SK-N-SH (cell line): ENCODE measurements at regions not wholly inside any gene's neighbourhood (a gene's known extent, or its start where the extent isn't known, plus 50 kb on each side); places are given as distances from the start of the nearest gene placed in this dataset.

ENCODE experiments used
- CTCF ChIA-PET: fragments of 300-600, 350-600 bp; formaldehyde crosslinking; extraction: SDS; loops from one replicate; lab custom pipeline; 2021; lab: Yijun Ruan, JAX
- POLR2A ChIA-PET: fragments of 350-600 bp; sonication (Branson Sonifier 250); formaldehyde crosslinking; extraction: SDS; loops from one replicate; lab custom pipeline; 2020; ENCODE audit warnings: antibody characterized with exemption, inconsistent platforms; lab: Yijun Ruan, JAX
- DNase-seq: peaks from one replicate; pipeline ENCODE4 v3.0.0; 2012
- H2AFZ ChIP-seq: fragments of 200-600 bp; sonication (generic); 2 replicates; pipeline ENCODE4 v1.8.1; 2016; ENCODE audit warnings: antibody characterized with exemption, mild to moderate bottlenecking, low read depth
- H3F3A ChIP-seq: fragments of 200-600 bp; sonication (generic); replicated peaks from 2 replicates; pipeline ENCODE3; 2016; ENCODE audit warnings: antibody characterized with exemption, mild to moderate bottlenecking; ENCODE audit not compliant: insufficient read depth
- H3K27ac ChIP-seq, 2 experiments: fragments of 200-500 bp in 1 of 2; fragments of 200-600 bp in 1 of 2; sonication (Bioruptor generic) in 1 of 2; sonication (generic), shearing (Covaris generic) in 1 of 2; 2 replicates each; pipeline versions ENCODE4 v1.5.1 to v1.6.1; 2014 to 2016; ENCODE audit warnings: low read depth in 2 of 2, inconsistent platforms in 1 of 2, low read length in 1 of 2, mild to moderate bottlenecking in 1 of 2, mixed read lengths in 1 of 2
- H3K27me3 ChIP-seq: fragments of 200-600 bp; sonication (generic), shearing (Covaris generic); 2 replicates; pipeline ENCODE4 v1.6.1; 2016; ENCODE audit warnings: mixed run types; ENCODE audit not compliant: insufficient read depth
- H3K36me3 ChIP-seq, 2 experiments: fragments of 200-500 bp in 1 of 2; fragments of 200-600 bp in 1 of 2; sonication (Bioruptor generic) in 1 of 2; sonication (generic) in 1 of 2; replicated peaks in 1 of 2; 2 replicates each; pipeline versions ENCODE3 to v1.5.1; 2014 to 2016; ENCODE audit warnings: low read length in 1 of 2, mild to moderate bottlenecking in 1 of 2; ENCODE audit not compliant: insufficient read depth in 2 of 2, control insufficient read depth in 1 of 2
- H3K4me1 ChIP-seq, 2 experiments: fragments of 200-500 bp in 1 of 2; fragments of 200-600 bp in 1 of 2; sonication (Bioruptor generic) in 1 of 2; sonication (generic), shearing (Covaris generic) in 1 of 2; 2 replicates each; pipeline versions ENCODE4 v1.5.1 to v1.6.1; 2014 to 2016; ENCODE audit warnings: low read depth in 1 of 2, low read length in 1 of 2, mixed run types in 1 of 2; ENCODE audit not compliant: insufficient read depth in 2 of 2, control insufficient read depth in 1 of 2
- H3K4me2 ChIP-seq: fragments of 200-600 bp; sonication (generic), shearing (Covaris generic); 2 replicates; pipeline ENCODE4 v1.6.1; 2017; ENCODE audit warnings: mixed run types
- H3K4me3 ChIP-seq, 2 experiments: fragments of 200-500 bp in 1 of 2; fragments of 200-600 bp in 1 of 2; sonication (Bioruptor generic) in 1 of 2; sonication (generic), shearing (Covaris generic) in 1 of 2; 2 replicates each; pipeline versions ENCODE4 v1.5.1 to v1.8.1; 2014 to 2016; ENCODE audit warnings: low read depth in 2 of 2, inconsistent platforms in 1 of 2, low read length in 1 of 2, mild to moderate bottlenecking in 1 of 2, mixed read lengths in 1 of 2, moderate library complexity in 1 of 2
- H3K79me2 ChIP-seq: fragments of 200-600 bp; sonication (generic); 2 replicates; pipeline ENCODE4 v1.8.1; 2017; ENCODE audit warnings: mild to moderate bottlenecking; ENCODE audit not compliant: insufficient read depth
- H3K9ac ChIP-seq: fragments of 200-600 bp; sonication (generic); 2 replicates; pipeline ENCODE4 v1.6.1; 2017; ENCODE audit warnings: mixed run types
- H3K9me2 ChIP-seq: fragments of 200-600 bp; sonication (generic); 2 replicates; pipeline ENCODE4 v1.6.1; 2017; ENCODE audit warnings: mixed run types
- H3K9me3 ChIP-seq: fragments of 200-600 bp; sonication (generic); 2 replicates; pipeline ENCODE4 v1.6.1; 2017; ENCODE audit warnings: mixed run types, mild to moderate bottlenecking, moderate library complexity
- H4K20me1 ChIP-seq: fragments of 200-600 bp; sonication (generic); 2 replicates; pipeline ENCODE4 v1.6.1; 2017; ENCODE audit warnings: mild to moderate bottlenecking, mixed run types; ENCODE audit not compliant: insufficient read depth
- CHD2 ChIP-seq: fragments of 150-350 bp; IDR thresholded peaks from 2 replicates; pipeline ENCODE4 v1.6.1; 2018; ENCODE audit warnings: low read length; ENCODE audit not compliant: partially characterized antibody
- ELF1 ChIP-seq: IDR thresholded peaks from 2 replicates; pipeline ENCODE4 v1.4.0; 2012
- EP300 ChIP-seq, 2 experiments: IDR thresholded peaks; 2 replicates each; pipeline versions ENCODE4 v1.4.0 to v1.6.1; 2012; ENCODE audit warnings: borderline replicate concordance in 1 of 2, low read depth in 1 of 2, low read length in 1 of 2
- EZH2phosphoT487 ChIP-seq: fragments of 200-600 bp; sonication (generic); IDR thresholded peaks from 2 replicates; pipeline ENCODE4 v1.6.1; 2017; ENCODE audit warnings: low read depth, mixed run types, mild to moderate bottlenecking, antibody characterized with exemption, moderate library complexity, borderline replicate concordance
- FOXJ3 ChIP-seq: sonication (generic); formaldehyde crosslinking; IDR thresholded peaks from 2 replicates; pipeline ENCODE4 v1.5.1; 2020; ENCODE audit warnings: mild to moderate bottlenecking, missing genetic modification reagents
- FOXM1 ChIP-seq: IDR thresholded peaks from 2 replicates; pipeline ENCODE4 v1.4.0; 2012; ENCODE audit warnings: low read depth, mild to moderate bottlenecking
- GABPA ChIP-seq: IDR thresholded peaks from 2 replicates; pipeline ENCODE4 v1.4.0; 2012; ENCODE audit warnings: low read depth, mild to moderate bottlenecking
- JUND ChIP-seq: IDR thresholded peaks from 2 replicates; pipeline ENCODE4 v1.4.0; 2012
- MEF2A ChIP-seq: IDR thresholded peaks from 2 replicates; pipeline ENCODE4 v1.4.0; 2012; ENCODE audit warnings: low read depth, borderline replicate concordance
- MXI1 ChIP-seq: IDR thresholded peaks from 2 replicates; pipeline ENCODE4 v1.6.1; 2012; ENCODE audit warnings: mild to moderate bottlenecking, low read depth, low read length, improper control_type of control experiment
- NFIC ChIP-seq: IDR thresholded peaks from 2 replicates; pipeline ENCODE4 v1.4.0; 2012; ENCODE audit warnings: borderline replicate concordance
- NRF1 ChIP-seq: IDR thresholded peaks from 2 replicates; pipeline ENCODE4 v1.6.1; 2012; ENCODE audit warnings: low read depth, mild to moderate bottlenecking, low read length
- RFX5 ChIP-seq: IDR thresholded peaks from 2 replicates; pipeline ENCODE4 v1.6.1; 2012; ENCODE audit warnings: mild to moderate bottlenecking, improper control_type of control experiment, low read length
- RXRA ChIP-seq: IDR thresholded peaks from 2 replicates; pipeline ENCODE4 v1.4.0; 2012; ENCODE audit warnings: low read depth, mild to moderate bottlenecking, borderline replicate concordance
- SIN3A ChIP-seq: IDR thresholded peaks from 2 replicates; pipeline ENCODE4 v1.6.1; 2012; ENCODE audit warnings: low read depth, mild to moderate bottlenecking, low read length, moderate library complexity, borderline replicate concordance
- TAF1 ChIP-seq: IDR thresholded peaks from 2 replicates; pipeline ENCODE4 v1.6.1; 2012; ENCODE audit warnings: low read depth, mild to moderate bottlenecking, low read length, moderate library complexity, borderline replicate concordance
- TCF12 ChIP-seq: IDR thresholded peaks from 2 replicates; pipeline ENCODE4 v1.4.0; 2012
- TEAD4 ChIP-seq: IDR thresholded peaks from 2 replicates; pipeline ENCODE4 v1.4.0; 2012; ENCODE audit warnings: mild to moderate bottlenecking, borderline replicate concordance; ENCODE audit not compliant: insufficient read depth
- WGBS: methylation state at CpG from one replicate; pipeline ENCODE4 v1.1.6; 2017; ENCODE audit warnings: low lambda C conversion rate; 5-methylcytosine and 5-hydroxymethylcytosine counted together
- TF ChIP-seq, protein P1 (sequence below): fragments of 150-350 bp; IDR thresholded peaks from 2 replicates; pipeline ENCODE4 v1.6.1; 2017; ENCODE audit warnings: antibody characterized with exemption, low read length, low read depth, borderline replicate concordance
- TF ChIP-seq, protein P2 (sequence below): IDR thresholded peaks from 2 replicates; pipeline ENCODE4 v1.4.0; 2012; ENCODE audit warnings: low read depth, borderline replicate concordance

DNA sequence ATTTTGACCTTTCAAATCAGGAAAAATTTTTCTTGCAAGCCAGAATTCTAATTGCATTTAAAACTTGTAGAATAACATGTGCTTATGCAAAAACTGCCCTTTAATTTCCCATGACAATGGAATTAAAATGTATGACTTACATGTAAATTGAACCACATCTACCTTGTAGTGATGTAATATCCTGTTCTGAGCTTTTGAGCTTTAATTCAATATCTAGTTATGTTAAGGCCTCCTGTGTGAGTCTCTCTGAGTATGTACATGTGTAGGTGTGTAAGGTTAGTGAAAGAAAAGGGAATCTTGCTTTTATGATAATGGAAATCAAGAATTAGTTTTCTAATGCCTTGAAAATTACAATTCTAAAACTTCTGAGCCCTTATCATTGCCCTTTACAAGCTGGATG is 344.8 kb upstream of the AKR1E2 start:
- Histone ChIP-seq H3K27me3 (no peaks in the 10 kb centered on the region), H3K4me1 (no peaks in the 10 kb centered on the region), H3K9me3 (no peaks in the 10 kb centered on the region), H3K36me3 (no peaks in the 10 kb centered on the region), H3K79me2 (no peaks in the 10 kb centered on the region), H3K4me3 (no peak overlapping the region), H3K4me2 (no peak overlapping the region), H3K27ac (no peak overlapping the region), H3K9ac (no peak overlapping the region), H3F3A (no peaks in the 10 kb centered on the region), H4K20me1 (no peaks in the 10 kb centered on the region), H3K9me2 (no peaks in the 10 kb centered on the region), H2AFZ (no peak overlapping the region)
- TF ChIP-seq SIN3A (no peak), GABPA (no peak), TCF12 (no peak)
- DNase-seq = no peak
- ChIA-PET POLR2A (no interaction called here), CTCF (no interaction called here)

DNA sequence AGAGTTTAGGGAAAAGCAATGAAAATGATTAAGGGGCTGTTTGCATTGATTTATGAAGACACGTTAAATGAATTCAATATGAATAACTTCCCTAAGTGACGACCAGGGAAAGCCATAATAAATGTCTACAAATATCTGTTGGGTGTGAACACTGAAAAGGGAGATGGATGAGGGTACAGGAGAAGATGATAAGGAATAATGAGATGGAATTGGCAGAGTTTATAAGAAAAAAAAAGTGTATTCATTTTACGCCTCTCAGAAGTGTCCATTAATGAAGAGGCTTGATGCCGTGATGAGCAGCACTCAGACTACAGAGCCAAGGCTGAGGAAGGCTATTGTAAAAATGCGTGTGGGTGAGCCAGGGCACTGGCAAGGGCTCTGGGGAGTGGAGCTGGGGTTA is 346.7 kb upstream of the AKR1E2 start:
- CTCF ChIA-PET = no interaction called here
- Histone ChIP-seq H3K27ac (no peak overlapping the region), H3K4me3 (no peak overlapping the region), H2AFZ (no peak overlapping the region), H3K4me1 (no peaks in the 10 kb centered on the region; a peak in 1 of 4 replicates), H3K9ac (no peak overlapping the region), H4K20me1 (no peaks in the 10 kb centered on the region), H3F3A (no peaks in the 10 kb centered on the region), H3K9me3 (no peaks in the 10 kb centered on the region), H3K79me2 (no peaks in the 10 kb centered on the region), H3K27me3 (no peaks in the 10 kb centered on the region), H3K36me3 (no peaks in the 10 kb centered on the region), H3K4me2 (no peak overlapping the region), H3K9me2 (no peaks in the 10 kb centered on the region)
- DNase-seq = no peak
- POLR2A ChIA-PET = no interaction called here
- TF ChIP-seq FOXM1 (no peak), RXRA (no peak), FOXJ3 (CRISPR knock-in tag) (no peak), MXI1 (no peak)
- TF ChIP-seq, protein P1, sequence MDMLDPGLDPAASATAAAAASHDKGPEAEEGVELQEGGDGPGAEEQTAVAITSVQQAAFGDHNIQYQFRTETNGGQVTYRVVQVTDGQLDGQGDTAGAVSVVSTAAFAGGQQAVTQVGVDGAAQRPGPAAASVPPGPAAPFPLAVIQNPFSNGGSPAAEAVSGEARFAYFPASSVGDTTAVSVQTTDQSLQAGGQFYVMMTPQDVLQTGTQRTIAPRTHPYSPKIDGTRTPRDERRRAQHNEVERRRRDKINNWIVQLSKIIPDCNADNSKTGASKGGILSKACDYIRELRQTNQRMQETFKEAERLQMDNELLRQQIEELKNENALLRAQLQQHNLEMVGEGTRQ = no peak
- 88% methylated on average over 5 of the region's 5 CpGs for WGBS

DNA sequence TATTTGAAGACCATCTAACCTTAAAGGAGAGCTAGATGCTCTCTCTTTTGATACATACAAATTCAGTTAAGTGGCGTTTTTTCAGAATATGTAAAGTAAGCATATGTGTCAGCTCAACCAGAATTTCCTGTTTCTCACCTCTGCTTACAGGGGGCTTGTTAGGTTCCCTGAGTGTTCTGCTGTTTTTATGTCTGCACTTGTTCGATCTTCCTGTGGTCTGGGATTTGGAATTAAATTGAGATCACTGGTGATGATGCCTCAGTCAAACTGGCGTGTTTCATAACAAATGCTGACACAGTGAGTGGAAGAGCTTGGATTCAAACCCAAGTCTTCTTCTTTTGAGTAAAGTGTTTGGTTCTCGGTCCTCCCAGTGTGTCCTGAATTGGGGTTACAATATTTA is 348.3 kb upstream of the AKR1E2 start:
- Histone ChIP-seq H4K20me1 (no peaks in the 10 kb centered on the region), H3K9me3 (no peaks in the 10 kb centered on the region), H3K9me2 (no peaks in the 10 kb centered on the region), H3K4me3 (no peak overlapping the region), H3K27ac (no peak overlapping the region), H2AFZ (no peak overlapping the region), H3K9ac (no peak overlapping the region), H3K79me2 (no peaks in the 10 kb centered on the region), H3K4me1 (no peaks in the 10 kb centered on the region; a peak in 1 of 4 replicates), H3K36me3 (no peaks in the 10 kb centered on the region), H3K27me3 (no peaks in the 10 kb centered on the region), H3F3A (no peaks in the 10 kb centered on the region), H3K4me2 (no peak overlapping the region)
- 82% methylated on average over 4 of the region's 4 CpGs for WGBS
- DNase-seq = no peak
- POLR2A ChIA-PET = no interaction called here
- CTCF ChIA-PET = interaction anchor here (1.2 kb wide), 1 partner anchor 9 kb away, joined by 3 read pairs; no protein-coding TSS in a partner anchor
- no peak for TF ChIP-seq EP300 (IDR thresholded peaks at IDR 0.05; ENCODE audit: borderline replicate concordance in 1 of 2, low read depth in 1 of 2, low read length in 1 of 2)
- no peak for TF ChIP-seq NFIC
- TF ChIP-seq RFX5 = no peak
- no peak for TF ChIP-seq FOXM1
- TF ChIP-seq EZH2phosphoT487 = no peak
- TF ChIP-seq SIN3A = no peak
- no peak for TF ChIP-seq JUND
- no peak for TF ChIP-seq CHD2
- no peak for TF ChIP-seq MXI1
- no peak for TF ChIP-seq TEAD4
- no peak for TF ChIP-seq ELF1
- TF ChIP-seq, protein P1 = no peak
- TF ChIP-seq MEF2A = no peak
- TF ChIP-seq, protein P2, sequence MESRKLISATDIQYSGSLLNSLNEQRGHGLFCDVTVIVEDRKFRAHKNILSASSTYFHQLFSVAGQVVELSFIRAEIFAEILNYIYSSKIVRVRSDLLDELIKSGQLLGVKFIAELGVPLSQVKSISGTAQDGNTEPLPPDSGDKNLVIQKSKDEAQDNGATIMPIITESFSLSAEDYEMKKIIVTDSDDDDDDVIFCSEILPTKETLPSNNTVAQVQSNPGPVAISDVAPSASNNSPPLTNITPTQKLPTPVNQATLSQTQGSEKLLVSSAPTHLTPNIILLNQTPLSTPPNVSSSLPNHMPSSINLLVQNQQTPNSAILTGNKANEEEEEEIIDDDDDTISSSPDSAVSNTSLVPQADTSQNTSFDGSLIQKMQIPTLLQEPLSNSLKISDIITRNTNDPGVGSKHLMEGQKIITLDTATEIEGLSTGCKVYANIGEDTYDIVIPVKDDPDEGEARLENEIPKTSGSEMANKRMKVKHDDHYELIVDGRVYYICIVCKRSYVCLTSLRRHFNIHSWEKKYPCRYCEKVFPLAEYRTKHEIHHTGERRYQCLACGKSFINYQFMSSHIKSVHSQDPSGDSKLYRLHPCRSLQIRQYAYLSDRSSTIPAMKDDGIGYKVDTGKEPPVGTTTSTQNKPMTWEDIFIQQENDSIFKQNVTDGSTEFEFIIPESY = no peak
- no peak for TF ChIP-seq TAF1
- TF ChIP-seq NRF1 = no peak
